Hepatocyte (in vitro differentiated cells): ENCODE measurements at regions not wholly inside any gene's neighbourhood (a gene's known extent, or its start where the extent isn't known, plus 50 kb on each side); places are given as distances from the start of the nearest gene placed in this dataset.

Experiments used
- EZH2 ChIP-seq: fragments of 200-600 bp; sonication (generic); IDR thresholded peaks from 2 replicates; pipeline ENCODE4 v1.6.1; 2016; ENCODE audit warnings: antibody characterized with exemption, mild to moderate bottlenecking, borderline replicate concordance
- TF ChIP-seq, protein P1 (sequence below): fragments of 200-600 bp; sonication (generic); IDR thresholded peaks from 2 replicates; pipeline ENCODE4 v1.5.1; 2016; ENCODE audit warnings: antibody characterized with exemption, mild to moderate bottlenecking; ENCODE audit not compliant: poor library complexity

DNA sequence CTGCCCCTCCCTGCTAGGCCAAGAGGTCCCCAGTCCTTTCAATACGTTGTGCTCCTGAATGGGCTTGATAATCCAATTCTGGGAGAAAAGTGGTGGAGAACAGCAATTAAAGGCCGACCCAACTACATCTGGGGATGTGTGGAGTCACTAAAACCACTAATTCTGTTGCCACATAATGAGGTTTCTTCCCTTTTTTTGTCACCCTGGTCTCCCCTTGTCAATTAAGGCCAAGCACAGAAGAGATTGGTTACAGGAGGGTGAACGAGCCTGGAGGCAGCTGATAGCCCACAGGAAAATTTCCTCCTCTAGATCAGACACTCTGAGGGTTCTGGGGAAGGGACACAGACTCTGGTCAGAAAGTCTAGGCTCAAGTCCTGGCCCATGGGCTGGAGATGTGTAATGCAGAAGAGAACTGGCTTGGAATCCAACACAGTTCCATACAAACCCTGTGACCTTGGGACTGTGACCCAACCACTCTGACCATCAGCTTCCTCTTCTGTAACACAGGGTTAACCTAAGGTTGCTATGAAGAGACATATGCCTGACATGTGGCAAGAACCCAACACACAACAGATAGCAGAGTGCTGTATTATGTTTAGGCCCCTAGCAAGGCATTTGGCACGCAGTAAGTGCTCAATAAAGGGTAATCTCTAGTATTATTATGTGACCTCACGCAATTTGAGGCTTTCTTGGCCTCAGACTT, 146.4 kb downstream of the CHST1 start:
- TF ChIP-seq, protein P1, sequence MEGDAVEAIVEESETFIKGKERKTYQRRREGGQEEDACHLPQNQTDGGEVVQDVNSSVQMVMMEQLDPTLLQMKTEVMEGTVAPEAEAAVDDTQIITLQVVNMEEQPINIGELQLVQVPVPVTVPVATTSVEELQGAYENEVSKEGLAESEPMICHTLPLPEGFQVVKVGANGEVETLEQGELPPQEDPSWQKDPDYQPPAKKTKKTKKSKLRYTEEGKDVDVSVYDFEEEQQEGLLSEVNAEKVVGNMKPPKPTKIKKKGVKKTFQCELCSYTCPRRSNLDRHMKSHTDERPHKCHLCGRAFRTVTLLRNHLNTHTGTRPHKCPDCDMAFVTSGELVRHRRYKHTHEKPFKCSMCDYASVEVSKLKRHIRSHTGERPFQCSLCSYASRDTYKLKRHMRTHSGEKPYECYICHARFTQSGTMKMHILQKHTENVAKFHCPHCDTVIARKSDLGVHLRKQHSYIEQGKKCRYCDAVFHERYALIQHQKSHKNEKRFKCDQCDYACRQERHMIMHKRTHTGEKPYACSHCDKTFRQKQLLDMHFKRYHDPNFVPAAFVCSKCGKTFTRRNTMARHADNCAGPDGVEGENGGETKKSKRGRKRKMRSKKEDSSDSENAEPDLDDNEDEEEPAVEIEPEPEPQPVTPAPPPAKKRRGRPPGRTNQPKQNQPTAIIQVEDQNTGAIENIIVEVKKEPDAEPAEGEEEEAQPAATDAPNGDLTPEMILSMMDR: no peak
- no peak for TF ChIP-seq EZH2
